PC-3 (cell line): ENCODE measurements at regions not wholly inside any gene's neighbourhood (a gene's known extent, or its start where the extent isn't known, plus 50 kb on each side); places are given as distances from the start of the nearest gene placed in this dataset.

Experiments used
- ATAC-seq: fragments of 200-7000 bp; cut with Tn5 transposase; 2 replicates; pipeline ENCODE4 v1.9.1; 2020; ENCODE audit warnings: mild to moderate bottlenecking, moderate library complexity
- BruUV-seq: library from RNA; stranded (reverse); fragments of 400-500 nt; replicated peaks from 2 replicates; lab custom pipeline; 2021; lab: Mats Ljungman, UMichigan
- CTCF ChIA-PET: fragments of 300-600 bp; sonication (Branson Sonifier 250); formaldehyde crosslinking; loops from one replicate; lab custom pipeline; 2022; ENCODE audit warnings: antibody characterized with exemption; lab: Charles Lee
- POLR2A ChIA-PET: fragments of 300-600 bp; sonication (Branson Sonifier 250); formaldehyde crosslinking; loops from one replicate; lab custom pipeline; 2022; ENCODE audit warnings: antibody characterized with exemption; ENCODE audit not compliant: unreplicated experiment; lab: Charles Lee
- DNase-seq: peaks from one replicate; pipeline ENCODE4 v3.0.0-alpha.2; 2015
- H2AFZ ChIP-seq: fragments of 300-600 bp; sonication (generic); 2 replicates; pipeline ENCODE4 v1.6.0; 2016; ENCODE audit warnings: antibody characterized with exemption, low read length
- H3F3A ChIP-seq: fragments of 300-600 bp; sonication (generic); one replicate; pipeline ENCODE4 v1.6.0; 2017; ENCODE audit warnings: antibody characterized with exemption, low read length, control low read depth, mild to moderate bottlenecking; ENCODE audit not compliant: unreplicated experiment
- H3K27ac ChIP-seq: fragments of 300-600 bp; sonication (generic); 2 replicates; pipeline ENCODE4 v1.5.1; 2016; ENCODE audit warnings: mild to moderate bottlenecking, low read length
- H3K27me3 ChIP-seq: fragments of 300-600 bp; sonication (generic); 2 replicates; pipeline ENCODE4 v1.6.1; 2016; ENCODE audit warnings: low read length, mixed read lengths
- H3K36me3 ChIP-seq: fragments of 300-600 bp; sonication (generic); 2 replicates; pipeline ENCODE4 v1.6.1; 2016; ENCODE audit warnings: low read depth, mixed run types, low read length, mixed read lengths
- H3K4me1 ChIP-seq: fragments of 300-600 bp; sonication (generic); 2 replicates; pipeline ENCODE4 v1.5.1; 2016; ENCODE audit warnings: low read length; ENCODE audit not compliant: insufficient read depth
- H3K4me2 ChIP-seq: fragments of 300-600 bp; sonication (generic); 2 replicates; pipeline ENCODE4 v1.6.0; 2016; ENCODE audit warnings: low read length
- H3K4me3 ChIP-seq: fragments of 300-600 bp; sonication (generic); 2 replicates; pipeline ENCODE4 v1.5.1; 2016; ENCODE audit warnings: mild to moderate bottlenecking, low read length, mixed read lengths
- H3K79me2 ChIP-seq: fragments of 300-600 bp; sonication (generic); 2 replicates; pipeline ENCODE4 v1.6.1; 2017; ENCODE audit warnings: low read length, mixed read lengths
- H3K9ac ChIP-seq: fragments of 300-600 bp; sonication (generic); 2 replicates; pipeline ENCODE4 v1.6.0; 2016; ENCODE audit warnings: mild to moderate bottlenecking, low read length
- H3K9me2 ChIP-seq: fragments of 300-600 bp; sonication (generic); replicated peaks from 2 replicates; pipeline ENCODE4 v1.6.1; 2016; ENCODE audit warnings: mixed run types, low read length, mixed read lengths
- H3K9me3 ChIP-seq: fragments of 300-600 bp; sonication (generic); 2 replicates; pipeline ENCODE4 v1.6.1; 2016; ENCODE audit warnings: low read length, mixed read lengths
- H4K20me1 ChIP-seq: fragments of 300-600 bp; sonication (generic); 2 replicates; pipeline ENCODE4 v1.6.1; 2016; ENCODE audit warnings: low read length, mixed read lengths
- CTCF ChIP-seq: fragments of 300-600 bp; sonication (generic); conservative IDR thresholded peaks from 2 replicates; pipeline ENCODE4 v1.5.1; 2017; ENCODE audit warnings: antibody characterized with exemption, low read depth, mild to moderate bottlenecking, low read length
- EZH2 ChIP-seq: fragments of 300-600 bp; sonication (generic); IDR thresholded peaks from one replicate; pipeline ENCODE4 v1.6.1; 2017; ENCODE audit warnings: antibody characterized with exemption, mild to moderate bottlenecking, low read length; ENCODE audit not compliant: unreplicated experiment
- EZH2phosphoT487 ChIP-seq: fragments of 300-600 bp; sonication (generic); IDR thresholded peaks from 2 replicates; pipeline ENCODE4 v1.6.1; 2018; ENCODE audit warnings: mild to moderate bottlenecking, antibody characterized with exemption, low read length, borderline replicate concordance
- intact Hi-C: fragments of 100-400 bp; cut with micrococcal nuclease; formaldehyde crosslinking; loops from 2 replicates; pipeline ENCODE4 v1.9.0; 2023

- no peak overlapping the region for H2AFZ ChIP-seq
Measured at GRCh38 chr3:40864915-40865314, 334.4 kb upstream of the CTNNB1 start.

GRCh38 chr3:40867797-40868196, 331.5 kb upstream of the CTNNB1 start:
- no TSS peak for BruUV-seq
- no peak for TF ChIP-seq CTCF
- no peaks in the 10 kb centered on the region for H4K20me1 ChIP-seq
- H3K79me2 ChIP-seq = no peaks in the 10 kb centered on the region
- H3K4me1 ChIP-seq = no peaks in the 10 kb centered on the region
- intact Hi-C loops = no loop called here
- H3F3A ChIP-seq = no peaks in the 10 kb centered on the region
- no peak overlapping the region for H3K27ac ChIP-seq
- H3K4me2 ChIP-seq = no peak overlapping the region
- no peaks in the 10 kb centered on the region for H3K9me3 ChIP-seq
- no peaks in the 10 kb centered on the region for H3K36me3 ChIP-seq
- ATAC-seq (no peak), DNase-seq (no peak)
- POLR2A ChIA-PET = no interaction called here
- peaks cover 16% of the 10 kb centered on the region; the same call in 1 of the 2 replicates for H3K27me3 ChIP-seq
- no peaks in the 10 kb centered on the region for H3K9me2 ChIP-seq
- H2AFZ ChIP-seq = no peak overlapping the region
- no peak overlapping the region for H3K4me3 ChIP-seq
- H3K9ac ChIP-seq = no peak overlapping the region
- CTCF ChIA-PET = no interaction called here

More at GRCh38 chr3:40864915-40865314, 334.4 kb upstream of the CTNNB1 start:
- no peak overlapping the region for H3K27ac ChIP-seq
- ChIA-PET POLR2A (no interaction called here), CTCF (no interaction called here)
- no peaks in the 10 kb centered on the region for H3K36me3 ChIP-seq
- no peaks in the 10 kb centered on the region for H3K79me2 ChIP-seq
- DNase-seq (no peak), ATAC-seq (no peak)
- no peaks in the 10 kb centered on the region for H3F3A ChIP-seq
- H3K4me3 ChIP-seq = no peak overlapping the region
- BruUV-seq = no TSS peak
- no peak overlapping the region for H3K9ac ChIP-seq
- H3K4me2 ChIP-seq = no peak overlapping the region
- TF ChIP-seq EZH2 = no peak
- TF ChIP-seq CTCF = no peak
- TF ChIP-seq EZH2phosphoT487 = no peak
- peaks cover 7% of the 10 kb centered on the region; the same call in 1 of the 2 replicates for H3K27me3 ChIP-seq
- H3K9me3 ChIP-seq = no peaks in the 10 kb centered on the region
- no peaks in the 10 kb centered on the region for H3K4me1 ChIP-seq
- no peaks in the 10 kb centered on the region for H3K9me2 ChIP-seq
- no peaks in the 10 kb centered on the region for H4K20me1 ChIP-seq
- intact Hi-C loops = no loop called here

GRCh38 chr3:40869013-40869412, 330.3 kb upstream of the CTNNB1 start:
- ChIA-PET CTCF (no interaction called here), POLR2A (no interaction called here)
- H3F3A ChIP-seq = no peaks in the 10 kb centered on the region
- ATAC-seq = no peak
- H3K79me2 ChIP-seq = no peaks in the 10 kb centered on the region
- H3K4me3 ChIP-seq = no peak overlapping the region
- intact Hi-C loops = no loop called here
- no TSS peak for BruUV-seq
- DNase-seq = no peak
- no peaks in the 10 kb centered on the region for H4K20me1 ChIP-seq
- no peaks in the 10 kb centered on the region for H3K4me1 ChIP-seq
- no peaks in the 10 kb centered on the region for H3K9me2 ChIP-seq
- TF ChIP-seq EZH2 = no peak
- TF ChIP-seq CTCF = no peak
- no peaks in the 10 kb centered on the region for H3K36me3 ChIP-seq
- peaks cover 16% of the 10 kb centered on the region; the same call in 1 of the 2 replicates for H3K27me3 ChIP-seq
- no peak overlapping the region for H3K27ac ChIP-seq
- no peak overlapping the region for H3K9ac ChIP-seq
- no peak overlapping the region for H2AFZ ChIP-seq
- H3K9me3 ChIP-seq = no peaks in the 10 kb centered on the region
- H3K4me2 ChIP-seq = no peak overlapping the region
